Endothelial cell of umbilical vein (primary cell): ENCODE measurements at regions not wholly inside any gene's neighbourhood (a gene's known extent, or its start where the extent isn't known, plus 50 kb on each side); places are given as distances from the start of the nearest gene placed in this dataset.

ENCODE experiments used
- BruUV-seq: library from RNA; stranded (reverse); fragments of 400-500 nt; replicated peaks from 2 replicates; lab custom pipeline; 2021; lab: Mats Ljungman, UMichigan
- CTCF ChIA-PET: fragments of 300-600, 350-600 bp; sonication (Branson Sonifier 250); formaldehyde crosslinking; loops from one replicate; lab custom pipeline; 2021; ENCODE audit warnings: antibody characterized with exemption, inconsistent platforms; lab: Charles Lee
- POLR2A ChIA-PET: fragments of 300-600, 350-600 bp; sonication (Branson Sonifier 250); formaldehyde crosslinking; loops from one replicate; lab custom pipeline; 2021; ENCODE audit warnings: antibody characterized with exemption, inconsistent platforms; lab: Charles Lee
- DNase-seq: peaks from one replicate; pipeline ENCODE4 v3.0.0-alpha.2; 2011; ENCODE audit warnings: low read depth, low spot score
- FAIRE-seq: peaks from 2 replicates; lab custom pipeline; 2011; peaks lifted over from hg19 to GRCh38; lab: Jason Lieb, UNC
- H2AFZ ChIP-seq: 2 replicates; pipeline ENCODE4 v1.6.0; 2012; ENCODE audit warnings: low read depth, low read length, control low read depth, inconsistent platforms
- H3K27ac ChIP-seq: 2 replicates; pipeline ENCODE4 v1.5.1; 2011; ENCODE audit warnings: low read depth, mild to moderate bottlenecking, control low read depth, low read length, moderate library complexity; ENCODE audit not compliant: insufficient read depth
- H3K27me3 ChIP-seq, 2 experiments: 2 replicates each; pipeline versions ENCODE4 v1.6.0 to v1.6.1; 2011; ENCODE audit warnings: low read length in 2 of 2, mixed read lengths in 1 of 2; ENCODE audit not compliant: control insufficient read depth in 2 of 2, insufficient read depth in 2 of 2
- H3K36me3 ChIP-seq, 2 experiments: 2 replicates in 1 of 2; 3 replicates in 1 of 2; pipeline ENCODE4 v1.5.1; 2011; ENCODE audit warnings: low read length in 2 of 2, mild to moderate bottlenecking in 1 of 2, moderate library complexity in 1 of 2; ENCODE audit not compliant: control insufficient read depth in 2 of 2, insufficient read depth in 2 of 2; ENCODE audit errors: extremely low read depth in 1 of 2
- H3K4me1 ChIP-seq: 3 replicates; pipeline ENCODE4 v1.5.1; 2011; ENCODE audit warnings: mild to moderate bottlenecking, low read length; ENCODE audit not compliant: control insufficient read depth, insufficient read depth; ENCODE audit errors: extremely low read depth
- H3K4me2 ChIP-seq: 2 replicates; pipeline ENCODE4 v1.6.1; 2011; ENCODE audit warnings: low read length, control low read depth, mixed read lengths; ENCODE audit not compliant: insufficient read depth
- H3K4me3 ChIP-seq, 3 experiments: fragments of 200-600 bp in 1 of 3; sonication (generic), shearing (Covaris generic) in 1 of 3; replicated peaks in 1 of 3; 2 replicates each; pipeline ENCODE4 v1.5.1; 2011 to 2016; ENCODE audit warnings: control low read depth in 3 of 3, low read length in 3 of 3, mild to moderate bottlenecking in 2 of 3, inconsistent platforms in 1 of 3, low read depth in 1 of 3, moderate library complexity in 1 of 3; ENCODE audit not compliant: insufficient read depth in 1 of 3
- H3K79me2 ChIP-seq: 2 replicates; pipeline ENCODE4 v1.6.0; 2012; ENCODE audit warnings: low read length, inconsistent platforms; ENCODE audit not compliant: control insufficient read depth, insufficient read depth
- H3K9ac ChIP-seq: replicated peaks from 2 replicates; pipeline ENCODE3; 2011; ENCODE audit warnings: low read length, control low read depth; ENCODE audit not compliant: insufficient read depth; ENCODE audit errors: extremely low read depth
- H3K9me1 ChIP-seq: replicated peaks from 3 replicates; pipeline ENCODE4 v1.6.0; 2011; ENCODE audit warnings: mild to moderate bottlenecking, low read length; ENCODE audit not compliant: control insufficient read depth, insufficient read depth; ENCODE audit errors: extremely low read depth
- H3K9me3 ChIP-seq: replicated peaks from 2 replicates; pipeline ENCODE4 v1.5.1; 2012; ENCODE audit warnings: low read length, inconsistent platforms; ENCODE audit not compliant: control insufficient read depth, insufficient read depth
- H4K20me1 ChIP-seq: replicated peaks from 2 replicates; pipeline ENCODE3; 2011; ENCODE audit warnings: mild to moderate bottlenecking, low read length; ENCODE audit not compliant: control insufficient read depth, insufficient read depth; ENCODE audit errors: extremely low read depth
- CTCF ChIP-seq, 2 donors: IDR thresholded peaks; 1 replicate in 1 of 2; 2 replicates in 1 of 2; pipeline ENCODE4 v1.5.1; 2011; ENCODE audit warnings: low read length in 2 of 2, mild to moderate bottlenecking in 2 of 2, moderate library complexity in 2 of 2, control low read depth in 1 of 2, inconsistent platforms in 1 of 2, low read depth in 1 of 2; ENCODE audit not compliant: insufficient read depth in 1 of 2; ENCODE audit errors: extremely low read depth in 1 of 2
- EZH2 ChIP-seq: IDR thresholded peaks from 2 replicates; pipeline ENCODE4 v1.6.1; 2012; ENCODE audit warnings: borderline replicate concordance, low read depth, mild to moderate bottlenecking, moderate library complexity, low read length, inconsistent platforms; ENCODE audit not compliant: severe bottlenecking
- FOS ChIP-seq: IDR thresholded peaks from 2 replicates; pipeline ENCODE4 v1.6.1; 2011; ENCODE audit warnings: mild to moderate bottlenecking, low read length, moderate library complexity, borderline replicate concordance; ENCODE audit not compliant: insufficient read depth
- GATA2 ChIP-seq: IDR thresholded peaks from 2 replicates; pipeline ENCODE4 v1.7.0; 2011; ENCODE audit warnings: low read depth, mild to moderate bottlenecking, moderate library complexity, mixed read lengths, low read length; ENCODE audit not compliant: insufficient read length, insufficient read depth
- JUN ChIP-seq: IDR thresholded peaks from 2 replicates; pipeline ENCODE4 v1.6.1; 2011; ENCODE audit warnings: borderline replicate concordance, low read depth; ENCODE audit not compliant: insufficient read length, insufficient read depth
- MAX ChIP-seq: IDR thresholded peaks from 2 replicates; pipeline ENCODE4 v1.6.1; 2011; ENCODE audit not compliant: insufficient read depth, insufficient read length
- MYC ChIP-seq: IDR thresholded peaks from one replicate; pipeline ENCODE4 v1.6.1; 2011; ENCODE audit warnings: mild to moderate bottlenecking, low read depth, low read length
- POLR2A ChIP-seq: IDR thresholded peaks from 2 replicates; pipeline ENCODE4 v1.6.1; 2012; ENCODE audit warnings: low read depth, mild to moderate bottlenecking, control low read depth, low read length
- POLR2AphosphoS5 ChIP-seq: IDR thresholded peaks from 2 replicates; pipeline ENCODE4 v1.6.1; 2012; ENCODE audit warnings: low read depth, mild to moderate bottlenecking, control low read depth, low read length, moderate library complexity; ENCODE audit not compliant: insufficient read depth
- dilution Hi-C: fragments of 300-500 bp; cut with MboI; formaldehyde crosslinking; loops from one replicate; pipeline ENCODE4 v1.15.0; 2019; ENCODE audit warnings: low sequenced_read_pairs; ENCODE audit not compliant: extremely low pct_ligation_motif_present
- intact Hi-C: fragments of 100-400 bp; cut with micrococcal nuclease; formaldehyde crosslinking; loops from one replicate; pipeline ENCODE4 v1.10.0; 2022

- no peak for FAIRE-seq
- intact Hi-C loops, result no loop called here
Measured at GRCh38 chr11:119518746-119519730, 96.1 kb upstream of the THY1 start.

More at GRCh38 chr11:119518746-119519730, 96.1 kb upstream of the THY1 start:
- Histone ChIP-seq H3K27me3 (no peaks in the 10 kb centered on the region), H3K79me2 (no peaks in the 10 kb centered on the region), H3K9me3 (no peaks in the 10 kb centered on the region), H3K27ac (no peak overlapping the region), H3K9ac (no peak overlapping the region), H3K4me1 (no peaks in the 10 kb centered on the region), H3K4me3 (no peak overlapping the region), H2AFZ (no peak overlapping the region), H3K9me1 (no peaks in the 10 kb centered on the region), H4K20me1 (no peaks in the 10 kb centered on the region), H3K4me2 (no peak overlapping the region), H3K36me3 (no peaks in the 10 kb centered on the region)
- CTCF ChIA-PET, result no interaction called here
- no TSS peak for BruUV-seq
- POLR2A ChIA-PET, result no interaction called here
- dilution Hi-C loops, result no loop called here
- peak; percentile 25 for DNase-seq
- TF ChIP-seq EZH2, result no peak
- no peak for TF ChIP-seq JUN
- TF ChIP-seq MAX, result no peak
- TF ChIP-seq CTCF (IDR thresholded peaks at IDR 0.05; ENCODE audit: extremely low read depth in 1 of 2, insufficient read depth in 1 of 2, low read depth in 1 of 2, low read length in 2 of 2), result no peak
- no peak for TF ChIP-seq POLR2AphosphoS5
- TF ChIP-seq MYC, result no peak
- TF ChIP-seq GATA2, result no peak
- no peak for TF ChIP-seq FOS
- TF ChIP-seq POLR2A, result no peak
